HepG2 (cell line): ENCODE measurements at regions not wholly inside any gene's neighbourhood (a gene's known extent, or its start where the extent isn't known, plus 50 kb on each side); places are given as distances from the start of the nearest gene placed in this dataset.

Experiments
- CBX1 ChIP-seq: IDR thresholded peaks from one replicate; pipeline ENCODE4 v1.6.1; 2016; ENCODE audit warnings: antibody characterized with exemption, low read depth
- DPF2 ChIP-seq: sonication (generic); formaldehyde crosslinking; IDR thresholded peaks from 2 replicates; pipeline ENCODE4 v1.4.0; 2020; ENCODE audit warnings: mild to moderate bottlenecking, low read depth, missing genetic modification reagents, borderline replicate concordance
- SETDB1 ChIP-seq: sonication (generic); formaldehyde crosslinking; IDR thresholded peaks from 2 replicates; pipeline ENCODE4 v1.5.1; 2020; ENCODE audit warnings: missing genetic modification reagents, mild to moderate bottlenecking, borderline replicate concordance

- no peak for TF ChIP-seq DPF2
- no peak for TF ChIP-seq CBX1
- TF ChIP-seq SETDB1 (CRISPR knock-in tag): no peak
Observed at GRCh38 chr7:118041251-118041878, 142.6 kb upstream of the LSM8 start.
